ENCODE measurements at regions not wholly inside any gene's neighbourhood (a gene's known extent, or its start where the extent isn't known, plus 50 kb on each side); places are given as distances from the start of the nearest gene placed in this dataset.

GRCh38 chr2:235406430-235406829, 87.4 kb upstream of the AGAP1 start:
- Mint-ChIP-seq H3K27me3 (ENCODE audit: unreplicated experiment) (no peaks in the 10 kb centered on the region), H3K4me3 (ENCODE audit: unreplicated experiment) (no peak overlapping the region), H3K36me3 (ENCODE audit: unreplicated experiment) (no peaks in the 10 kb centered on the region), H3K4me1 (ENCODE audit: low read depth, unreplicated experiment) (no peaks in the 10 kb centered on the region), H3K9me3 (ENCODE audit: unreplicated experiment) (peaks cover 2% of the 10 kb centered on the region), H3K27ac (ENCODE audit: unreplicated experiment) (no peak overlapping the region)
- TF ChIP-seq CTCF (IDR thresholded peaks at IDR 0.05; ENCODE audit: partially characterized antibody, unreplicated experiment), result no peak
- DNase-seq, result no peak

DNA sequence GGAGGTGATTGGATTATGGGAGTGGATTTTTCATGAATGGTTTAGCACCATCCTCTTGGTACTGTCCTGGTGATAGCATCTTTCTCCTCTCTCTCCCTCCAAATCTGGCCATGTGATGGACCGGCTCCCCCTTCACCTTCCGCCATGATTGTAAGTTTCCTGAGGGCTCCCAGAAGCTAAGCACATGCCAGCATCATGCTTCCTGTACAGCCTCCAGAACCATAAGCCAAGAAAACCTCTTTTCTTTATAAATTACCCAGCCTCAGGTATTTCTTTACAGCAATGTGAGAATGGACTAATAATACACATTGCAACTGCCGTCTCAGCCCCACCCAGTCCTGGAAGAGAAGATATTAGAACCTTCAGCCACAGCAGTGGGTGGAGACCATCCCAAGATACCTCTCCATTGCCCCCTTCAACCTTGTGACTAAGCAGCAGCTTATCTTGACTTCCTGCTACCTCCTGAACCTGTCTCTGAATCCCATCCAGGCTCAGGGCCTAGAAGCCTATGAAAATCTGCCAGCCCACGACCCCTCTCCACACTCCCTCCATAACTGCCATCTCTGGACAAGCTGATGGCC, 81.8 kb upstream of the AGAP1 start:
- Mint-ChIP-seq H3K27ac (ENCODE audit: unreplicated experiment) (no peak overlapping the region), H3K4me3 (ENCODE audit: unreplicated experiment) (no peak overlapping the region), H3K36me3 (ENCODE audit: unreplicated experiment) (peaks cover 6% of the 10 kb centered on the region), H3K27me3 (ENCODE audit: unreplicated experiment) (peaks cover 2% of the 10 kb centered on the region), H3K9me3 (ENCODE audit: unreplicated experiment) (peaks cover 2% of the 10 kb centered on the region), H3K4me1 (ENCODE audit: low read depth, unreplicated experiment) (peaks cover 2% of the 10 kb centered on the region)
- DNase-seq, result no peak
- TF ChIP-seq CTCF (IDR thresholded peaks at IDR 0.05; ENCODE audit: partially characterized antibody, unreplicated experiment), result no peak

DNA sequence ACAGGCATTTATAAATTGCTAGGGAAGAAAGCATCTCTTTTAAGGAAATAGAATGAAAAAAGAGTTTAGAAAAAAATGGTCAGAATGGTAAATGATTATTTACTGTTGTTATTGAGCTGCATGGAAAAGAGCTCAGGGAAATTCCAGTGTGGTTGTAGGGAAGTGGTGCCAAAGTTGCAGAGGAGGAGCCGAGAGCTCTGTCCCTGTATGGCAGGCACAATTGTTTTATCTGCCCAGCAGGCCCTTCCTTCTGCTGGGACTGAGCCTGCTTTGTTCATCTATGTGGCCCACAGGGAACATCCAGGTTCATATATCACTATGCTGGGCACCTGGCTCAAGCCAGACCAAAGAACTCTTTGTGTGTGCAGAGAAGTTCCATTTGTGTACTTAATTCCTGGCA, 80.8 kb upstream of the AGAP1 start:
- no peak for DNase-seq
- Mint-ChIP-seq H3K36me3 (ENCODE audit: unreplicated experiment) (peaks cover 6% of the 10 kb centered on the region), H3K4me3 (ENCODE audit: unreplicated experiment) (no peak overlapping the region), H3K9me3 (ENCODE audit: unreplicated experiment) (peaks cover 2% of the 10 kb centered on the region), H3K4me1 (ENCODE audit: low read depth, unreplicated experiment) (peaks cover 2% of the 10 kb centered on the region), H3K27me3 (ENCODE audit: unreplicated experiment) (peaks cover 2% of the 10 kb centered on the region), H3K27ac (ENCODE audit: unreplicated experiment) (no peak overlapping the region)
- TF ChIP-seq CTCF (IDR thresholded peaks at IDR 0.05; ENCODE audit: partially characterized antibody, unreplicated experiment), result no peak

DNA sequence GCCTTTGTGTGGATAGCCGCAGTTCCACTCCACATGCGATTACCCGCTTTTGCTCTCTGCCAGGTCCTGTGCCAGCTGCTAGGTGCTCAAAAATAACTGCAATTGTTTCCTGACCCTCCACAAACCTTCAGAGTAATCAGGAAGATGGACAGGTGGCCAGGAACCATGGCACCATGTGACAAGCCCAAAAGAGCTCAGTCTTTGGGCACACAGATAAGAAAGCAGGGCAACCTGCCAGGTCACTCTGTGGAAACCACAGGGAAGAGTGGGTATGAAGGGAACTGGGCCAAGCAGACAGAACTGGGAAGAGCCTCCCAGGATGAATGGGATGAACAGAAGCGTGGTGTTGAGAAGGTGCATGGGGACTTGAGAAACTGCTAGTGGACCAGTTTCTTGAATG, 79.4 kb upstream of the AGAP1 start:
- peaks cover 4% of the 10 kb centered on the region for H3K4me1 Mint-ChIP-seq (ENCODE audit: low read depth, unreplicated experiment)
- TF ChIP-seq CTCF (IDR thresholded peaks at IDR 0.05; ENCODE audit: partially characterized antibody, unreplicated experiment), result no peak
- H3K9me3 Mint-ChIP-seq (ENCODE audit: unreplicated experiment), result peaks cover 3% of the 10 kb centered on the region
- no peak overlapping the region for H3K27ac Mint-ChIP-seq (ENCODE audit: unreplicated experiment)
- H3K4me3 Mint-ChIP-seq (ENCODE audit: unreplicated experiment), result no peak overlapping the region
- H3K36me3 Mint-ChIP-seq (ENCODE audit: unreplicated experiment), result peaks cover 6% of the 10 kb centered on the region
- DNase-seq, result no peak
- H3K27me3 Mint-ChIP-seq (ENCODE audit: unreplicated experiment), result peaks cover 2% of the 10 kb centered on the region

DNA sequence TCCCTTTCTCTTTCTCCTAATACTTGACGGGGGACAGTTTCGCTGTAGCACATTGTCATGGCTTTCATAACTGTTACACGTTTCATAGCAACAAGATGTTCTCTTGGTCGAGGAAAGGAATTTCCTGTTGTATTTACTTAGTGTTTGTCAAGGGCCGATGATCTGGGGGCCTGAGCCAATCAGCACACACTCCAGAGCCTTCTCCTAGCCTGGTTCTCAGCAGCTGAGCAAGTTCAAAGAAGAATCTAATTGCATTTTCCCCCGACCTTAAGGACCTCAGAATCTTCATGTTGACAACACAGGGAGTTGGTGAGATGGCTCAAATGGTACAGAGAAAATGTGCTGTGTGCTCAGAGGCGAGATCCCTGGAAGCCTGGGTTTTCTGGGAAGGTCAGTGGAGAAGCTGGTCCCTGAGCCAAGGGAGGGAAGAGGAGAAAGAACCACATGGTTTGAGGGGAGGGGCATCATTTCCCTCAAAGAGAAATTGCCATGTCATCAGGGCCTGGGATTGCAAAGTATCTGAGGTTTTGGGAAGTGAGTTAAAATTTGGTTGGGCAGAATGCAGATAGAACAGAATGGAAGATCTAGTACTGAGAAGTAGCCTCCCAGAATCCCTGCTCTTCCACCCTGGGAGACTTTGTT, 76.9 kb upstream of the AGAP1 start:
- Mint-ChIP-seq H3K4me1 (ENCODE audit: low read depth, unreplicated experiment) (peaks cover 4% of the 10 kb centered on the region), H3K4me3 (ENCODE audit: unreplicated experiment) (no peak overlapping the region), H3K27ac (ENCODE audit: unreplicated experiment) (no peak overlapping the region), H3K27me3 (ENCODE audit: unreplicated experiment) (peaks cover 2% of the 10 kb centered on the region), H3K9me3 (ENCODE audit: unreplicated experiment) (peaks cover 3% of the 10 kb centered on the region), H3K36me3 (ENCODE audit: unreplicated experiment) (peaks cover 6% of the 10 kb centered on the region)
- no peak for DNase-seq
- no peak for TF ChIP-seq CTCF (IDR thresholded peaks at IDR 0.05; ENCODE audit: partially characterized antibody, unreplicated experiment)
